Globus pallidus (tissue), 1 donor: ENCODE measurements at regions not wholly inside any gene's neighbourhood (a gene's known extent, or its start where the extent isn't known, plus 50 kb on each side); places are given as distances from the start of the nearest gene placed in this dataset.
"Not testable (repeated sequence)": the region's sequence is repeated elsewhere in the genome, so short reads cannot be mapped to it uniquely, and the experiment has no call there.

ENCODE experiments used
- DNase-seq: peaks from one replicate; pipeline ENCODE4 v3.0.0-alpha.2; 2015; ENCODE audit warnings: low spot score

- DNase-seq, result not testable (repeated sequence)
Observed at GRCh38 chr15:20289538-20290103, 252.0 kb downstream of the GOLGA6L6 start.

DNA sequence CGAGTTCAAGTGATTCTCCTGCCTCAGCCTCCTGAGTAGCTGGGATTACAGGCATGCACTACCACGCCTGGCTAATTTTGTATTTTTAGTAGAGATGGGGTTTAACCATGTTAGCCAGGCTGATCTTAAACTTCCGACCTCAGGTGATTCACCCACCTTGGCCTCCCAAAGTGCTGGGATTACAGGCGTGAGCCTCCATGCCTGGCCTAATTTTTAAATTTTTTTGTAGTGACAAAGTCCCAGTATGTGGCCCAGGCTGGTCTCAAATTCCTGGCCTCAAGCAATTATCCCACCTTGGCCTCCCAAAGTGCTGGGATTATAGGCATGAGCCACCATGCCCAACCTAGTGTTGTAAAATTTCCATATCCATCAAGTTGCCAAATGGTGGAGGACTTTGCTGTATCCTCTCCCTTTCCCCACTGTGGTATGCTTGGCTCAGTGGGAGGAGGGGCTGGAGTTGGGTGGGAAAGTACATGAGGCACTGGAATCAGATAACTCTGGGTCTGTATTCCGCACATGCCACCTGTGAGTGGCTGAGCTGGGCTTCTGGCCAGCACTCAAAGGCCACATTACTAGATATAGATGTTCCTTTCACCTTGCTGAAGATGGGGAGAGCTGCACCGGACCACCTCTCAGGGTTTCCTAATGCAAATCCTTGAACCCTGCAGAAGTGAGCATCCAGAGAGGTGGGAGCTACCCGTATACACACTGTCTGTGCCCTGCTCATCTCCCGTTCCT, 252.6 kb downstream of the GOLGA6L6 start:
- DNase-seq, result not testable (repeated sequence)

GRCh38 chr15:20286559-20286958, 255.0 kb downstream of the GOLGA6L6 start:
- DNase-seq, result not testable (repeated sequence)

GRCh38 chr15:20285696-20286300, 255.8 kb downstream of the GOLGA6L6 start:
- DNase-seq, result not testable (repeated sequence)

GRCh38 chr15:20284891-20285535, 256.6 kb downstream of the GOLGA6L6 start:
- not testable (repeated sequence) for DNase-seq

- not testable (repeated sequence) for DNase-seq
Observed at GRCh38 chr15:20283651-20284050, 257.9 kb downstream of the GOLGA6L6 start.

- not testable (repeated sequence) for DNase-seq
Observed at GRCh38 chr15:20282491-20282943, 259.1 kb downstream of the GOLGA6L6 start.

DNA sequence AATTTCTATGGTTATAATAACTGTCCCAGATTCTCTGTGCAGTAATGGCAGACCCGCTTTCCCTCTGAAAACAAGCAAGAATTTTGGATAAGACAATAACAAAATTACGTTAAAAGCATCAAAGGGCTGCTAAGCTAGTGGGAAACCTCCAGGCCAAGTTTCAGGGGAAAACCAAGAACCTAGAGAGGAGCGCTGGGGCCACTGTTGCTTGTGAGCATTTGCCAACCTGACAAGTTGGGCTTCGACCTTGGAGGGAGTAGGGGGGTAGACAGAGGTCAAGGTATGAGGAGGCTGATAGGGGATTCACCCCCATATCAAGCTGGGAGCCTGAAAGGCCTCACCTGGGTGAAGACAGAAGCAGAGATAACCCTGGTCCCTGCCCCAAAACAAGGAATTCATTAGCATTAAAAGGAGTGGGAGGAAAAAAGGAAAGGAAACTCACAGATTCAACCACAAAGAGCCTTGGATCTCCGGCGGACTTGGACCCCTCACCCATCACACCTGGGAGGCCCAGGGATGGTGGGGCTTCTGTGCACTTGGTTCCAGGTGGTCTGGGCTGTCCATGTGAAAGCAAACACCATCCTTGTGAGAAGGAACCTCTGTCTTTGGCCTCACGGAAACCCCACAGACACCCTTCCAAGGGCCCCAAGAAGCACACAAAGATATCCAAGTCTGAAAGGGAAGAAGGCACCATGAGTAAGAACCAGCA, 259.9 kb downstream of the GOLGA6L6 start:
- DNase-seq, result not testable (repeated sequence)

- DNase-seq, result no peak
Observed at GRCh38 chr15:20280933-20281463, 260.6 kb downstream of the GOLGA6L6 start.

GRCh38 chr15:20280141-20280932, 261.3 kb downstream of the GOLGA6L6 start:
- not testable (repeated sequence) for DNase-seq

DNA sequence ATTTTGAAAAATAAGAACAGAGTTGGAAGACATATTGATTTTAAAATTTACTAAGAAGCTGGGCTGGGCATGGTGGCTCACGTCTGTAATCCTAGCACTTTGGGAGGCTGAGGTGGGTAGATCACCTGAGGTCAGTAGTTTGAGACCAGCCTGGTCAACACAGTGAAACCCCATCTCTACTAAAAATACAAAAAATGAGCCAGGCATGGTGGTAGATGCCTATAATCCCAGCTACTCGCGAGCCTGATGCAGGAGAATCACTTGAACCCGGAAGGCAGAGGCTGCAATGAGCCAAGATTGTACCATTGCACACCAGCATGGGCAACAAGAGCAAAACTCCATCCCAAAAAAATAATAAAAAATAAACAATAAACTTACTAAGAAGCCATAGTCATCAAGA, 262.5 kb downstream of the GOLGA6L6 start:
- DNase-seq, result not testable (repeated sequence)

GRCh38 chr15:20278376-20278775, 263.2 kb downstream of the GOLGA6L6 start:
- DNase-seq, result not testable (repeated sequence)

DNA sequence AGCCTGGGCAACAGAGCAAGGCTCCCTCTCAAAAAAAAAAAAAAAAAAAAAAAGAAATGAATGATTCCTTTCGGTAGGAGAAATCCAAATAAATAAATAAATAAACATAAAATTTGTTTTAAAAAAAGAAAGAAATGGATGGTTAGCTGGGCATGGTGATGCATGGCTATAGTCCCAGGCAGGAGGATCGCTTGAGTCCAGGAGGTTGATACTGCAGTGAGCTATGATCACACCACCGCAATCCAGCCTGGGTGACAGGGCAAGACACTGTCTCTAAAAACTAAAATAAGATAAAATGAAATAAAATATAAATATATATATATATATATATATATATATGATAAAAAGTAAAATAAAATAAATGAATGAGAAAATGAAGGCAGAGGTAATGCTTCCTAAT, 264.1 kb downstream of the GOLGA6L6 start:
- DNase-seq, result not testable (repeated sequence)

- DNase-seq, result not testable (repeated sequence)
Observed at GRCh38 chr15:20276312-20277114, 265.1 kb downstream of the GOLGA6L6 start.

DNA sequence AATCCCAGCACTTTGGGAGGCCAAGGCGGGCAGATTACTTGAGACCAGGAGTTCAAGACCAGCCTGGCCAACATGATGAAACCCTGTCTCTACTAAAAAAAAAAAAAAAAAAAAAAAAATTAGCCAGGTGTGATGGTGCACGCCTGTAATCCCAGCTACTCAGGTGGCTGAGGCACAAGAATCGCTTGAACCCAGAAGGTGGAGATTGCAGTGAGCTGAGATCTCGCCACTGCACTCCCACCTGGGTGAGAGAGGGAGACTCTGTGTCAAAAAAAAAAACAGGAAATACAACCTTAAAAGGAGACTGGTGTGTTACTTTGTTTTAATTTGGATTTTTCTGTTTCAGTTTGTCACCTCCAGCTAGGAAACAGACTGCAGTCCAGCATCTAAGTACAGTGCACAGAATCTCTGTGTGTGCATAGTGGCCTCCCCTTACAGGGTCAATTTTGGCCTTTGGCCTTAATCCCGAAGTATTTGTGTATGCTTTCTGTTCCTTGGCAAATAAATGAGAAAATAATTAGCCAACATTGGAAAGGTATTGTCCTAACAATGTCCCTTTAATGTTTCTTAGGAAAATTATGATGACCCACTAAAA, 266.1 kb downstream of the GOLGA6L6 start:
- not testable (repeated sequence) for DNase-seq

DNA sequence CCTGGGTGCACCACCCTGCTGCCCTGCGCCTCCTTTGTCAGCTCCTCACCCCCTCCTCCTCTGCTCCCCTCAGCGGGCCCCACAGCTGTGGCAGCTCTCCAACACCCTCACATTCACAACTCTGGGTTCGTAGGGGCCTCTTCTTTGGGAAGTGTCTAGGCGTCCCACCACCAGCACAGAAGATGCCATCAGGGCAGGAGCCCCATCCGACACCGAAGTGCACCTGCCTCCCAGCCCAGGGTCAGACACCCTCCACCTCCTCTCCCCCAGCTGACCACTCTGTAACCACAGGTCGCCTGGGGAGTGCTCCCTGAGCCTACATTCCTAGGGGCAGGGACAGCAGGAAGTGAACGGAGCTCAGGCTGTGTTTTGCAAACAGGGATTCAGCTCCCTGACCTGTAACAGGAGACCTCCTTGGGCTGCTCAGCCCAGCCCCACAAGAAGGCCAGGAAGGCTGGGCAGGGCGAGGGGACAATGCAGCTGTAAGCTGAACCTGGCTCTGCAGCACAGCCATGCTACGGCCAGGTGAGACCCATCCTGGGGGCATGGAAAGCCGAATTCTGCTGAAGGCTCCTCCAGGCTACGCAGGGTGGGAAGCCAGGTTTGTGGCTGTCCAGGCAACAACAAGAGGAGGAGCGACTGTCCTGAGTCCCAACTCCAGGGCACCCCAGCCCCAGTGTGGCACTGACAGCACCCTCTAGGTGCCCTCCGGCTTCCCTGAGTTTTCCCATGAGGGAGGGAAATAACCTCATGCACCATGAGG, 269.0 kb downstream of the GOLGA6L6 start:
- no peak for DNase-seq

DNA sequence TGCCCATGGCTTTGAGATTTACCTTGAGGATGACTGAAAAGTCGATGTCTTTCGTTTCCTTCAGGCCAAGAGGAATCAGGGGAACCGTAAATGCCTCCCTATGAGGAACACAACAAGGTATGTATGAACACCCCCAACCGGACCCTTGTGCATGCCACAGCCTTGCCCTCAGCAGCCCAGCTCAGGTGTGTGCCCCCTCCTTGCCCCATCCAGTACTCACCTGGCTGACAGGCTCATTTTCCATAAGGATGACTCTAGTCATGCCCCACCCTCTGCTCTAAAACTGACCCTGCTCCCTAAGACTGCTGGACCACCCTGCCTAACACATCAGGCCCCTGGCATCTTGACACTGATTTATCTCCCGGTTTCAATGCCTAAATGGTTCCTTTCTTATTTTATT, 270.0 kb downstream of the GOLGA6L6 start:
- DNase-seq, result no peak

DNA sequence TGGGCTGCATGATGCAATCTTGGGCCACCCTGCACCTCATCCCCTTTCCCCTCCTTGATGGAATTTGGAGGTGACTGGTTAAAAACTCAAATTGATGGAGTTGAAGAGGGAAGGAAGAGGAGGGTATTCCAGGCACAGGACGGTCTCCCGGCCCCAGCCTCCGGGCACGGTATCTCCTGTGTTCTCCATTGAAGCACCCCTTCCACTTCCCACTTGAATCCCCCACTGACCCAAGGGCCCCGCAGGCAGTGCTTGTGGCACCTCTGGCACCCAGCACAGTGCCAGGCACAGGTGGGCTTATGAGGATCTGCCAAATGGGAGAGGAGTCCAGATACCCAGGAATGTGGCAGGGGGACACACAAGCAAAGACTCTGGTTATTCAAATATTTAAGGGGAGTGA, 271.6 kb downstream of the GOLGA6L6 start:
- not testable (repeated sequence) for DNase-seq

GRCh38 chr15:20267996-20268395, 273.6 kb downstream of the GOLGA6L6 start:
- DNase-seq, result not testable (repeated sequence)
